ENCODE measurements at regions not wholly inside any gene's neighbourhood (a gene's known extent, or its start where the extent isn't known, plus 50 kb on each side); places are given as distances from the start of the nearest gene placed in this dataset.

DNA sequence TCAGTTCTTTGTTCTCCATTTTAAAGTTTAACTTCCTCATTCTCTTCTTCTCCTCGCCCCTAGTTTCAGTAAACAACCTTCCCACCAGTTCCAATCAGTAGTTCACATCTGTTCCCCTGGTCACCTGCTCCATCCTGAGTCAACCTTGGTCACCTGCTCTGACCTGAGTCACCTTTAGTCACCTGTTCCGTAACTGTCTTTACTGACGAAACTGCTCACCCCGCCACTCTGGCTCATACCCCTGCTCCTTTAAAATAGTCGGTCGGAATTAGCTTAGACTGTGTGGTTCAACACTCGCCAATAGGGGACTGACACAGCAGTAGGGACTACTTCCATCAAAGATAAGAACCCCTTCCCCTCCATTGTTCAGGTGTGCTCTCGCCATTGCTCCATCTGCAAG is 76.3 kb upstream of the GPBP1 start:
- ATAC-seq: no peak
- BruUV-seq (replicated peaks): no TSS peak
- POLR2A ChIA-PET: no interaction called here

More for the DNA sequence above, 76.3 kb upstream of the GPBP1 start:
- no peaks in the 10 kb centered on the region for H4K20me1 ChIP-seq (ENCODE audit: insufficient read depth)
- no peaks in the 10 kb centered on the region for H3K27me3 ChIP-seq (ENCODE audit: insufficient read depth, low read length)
- H3K4me1 ChIP-seq (ENCODE audit: control insufficient read depth in 1 of 2, insufficient read depth in 2 of 2, low read length in 2 of 2): peaks cover 0 to 6% of the 10 kb centered on the region in 2 experiments; a peak in 2 of 4 replicates
- no peaks in the 10 kb centered on the region for H3K36me3 ChIP-seq (ENCODE audit: control insufficient read depth in 1 of 2, insufficient read depth in 2 of 2, low read length in 2 of 2)
- H3K79me2 ChIP-seq (ENCODE audit: insufficient read depth, low read length): no peaks in the 10 kb centered on the region
- H3K4me2 ChIP-seq (ENCODE audit: low read length): no peak overlapping the region
- ChIA-PET RAD21 (ENCODE audit: low non-redundant PET in 1 of 2, low total read pairs in 2 of 2, uncharacterized antibody in 2 of 2, unreplicated experiment in 2 of 2) (no interaction called here), CTCF (no interaction called here)
- no peak overlapping the region for H2AFZ ChIP-seq (ENCODE audit: low read depth, low read length, poor library complexity, severe bottlenecking)
- no peak overlapping the region for H3K9ac ChIP-seq (ENCODE audit: low read length)
- DNase-seq (ENCODE audit: low read depth, low spot score): no peak
- intact Hi-C loops (cut with micrococcal nuclease): no loop called here
- no peak for TF ChIP-seq SIN3A (IDR thresholded peaks at IDR 0.05; ENCODE audit: low read depth)
- TF ChIP-seq, protein P1, sequence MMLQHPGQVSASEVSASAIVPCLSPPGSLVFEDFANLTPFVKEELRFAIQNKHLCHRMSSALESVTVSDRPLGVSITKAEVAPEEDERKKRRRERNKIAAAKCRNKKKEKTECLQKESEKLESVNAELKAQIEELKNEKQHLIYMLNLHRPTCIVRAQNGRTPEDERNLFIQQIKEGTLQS (IDR thresholded peaks at IDR 0.05): no peak
- no peak for TF ChIP-seq CEBPB (IDR thresholded peaks at IDR 0.05; ENCODE audit: low read depth)
- TF ChIP-seq RAD21 (IDR thresholded peaks at IDR 0.05; ENCODE audit: low read depth): no peak
- no peak for TF ChIP-seq YY1 (IDR thresholded peaks at IDR 0.05; ENCODE audit: extremely low read depth, insufficient replicate concordance, low read depth, low read length)
- no peak for TF ChIP-seq TCF7L2 (IDR thresholded peaks at IDR 0.05; ENCODE audit: borderline replicate concordance, extremely low read depth, insufficient read depth, insufficient read length)
- no peak for TF ChIP-seq ZFX (IDR thresholded peaks at IDR 0.05)
- TF ChIP-seq SP1 (IDR thresholded peaks at IDR 0.05; ENCODE audit: low read depth): no peak
- no peak for TF ChIP-seq EGR1 (IDR thresholded peaks at IDR 0.05; ENCODE audit: low read depth)
- no peak for TF ChIP-seq SRF (IDR thresholded peaks at IDR 0.05; ENCODE audit: low read depth)
- TF ChIP-seq POLR2AphosphoS5 (IDR thresholded peaks at IDR 0.05; ENCODE audit: low read depth, low read length): no peak
- TF ChIP-seq CTCF (IDR thresholded peaks at IDR 0.05 in 2 of 3, conservative IDR thresholded peaks at IDR 0.05 in 1 of 3; ENCODE audit: borderline replicate concordance in 1 of 3, insufficient read depth in 1 of 3, low read depth in 2 of 3, low read length in 2 of 3): no peak
- TF ChIP-seq, protein P2, sequence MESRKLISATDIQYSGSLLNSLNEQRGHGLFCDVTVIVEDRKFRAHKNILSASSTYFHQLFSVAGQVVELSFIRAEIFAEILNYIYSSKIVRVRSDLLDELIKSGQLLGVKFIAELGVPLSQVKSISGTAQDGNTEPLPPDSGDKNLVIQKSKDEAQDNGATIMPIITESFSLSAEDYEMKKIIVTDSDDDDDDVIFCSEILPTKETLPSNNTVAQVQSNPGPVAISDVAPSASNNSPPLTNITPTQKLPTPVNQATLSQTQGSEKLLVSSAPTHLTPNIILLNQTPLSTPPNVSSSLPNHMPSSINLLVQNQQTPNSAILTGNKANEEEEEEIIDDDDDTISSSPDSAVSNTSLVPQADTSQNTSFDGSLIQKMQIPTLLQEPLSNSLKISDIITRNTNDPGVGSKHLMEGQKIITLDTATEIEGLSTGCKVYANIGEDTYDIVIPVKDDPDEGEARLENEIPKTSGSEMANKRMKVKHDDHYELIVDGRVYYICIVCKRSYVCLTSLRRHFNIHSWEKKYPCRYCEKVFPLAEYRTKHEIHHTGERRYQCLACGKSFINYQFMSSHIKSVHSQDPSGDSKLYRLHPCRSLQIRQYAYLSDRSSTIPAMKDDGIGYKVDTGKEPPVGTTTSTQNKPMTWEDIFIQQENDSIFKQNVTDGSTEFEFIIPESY (IDR thresholded peaks at IDR 0.05; ENCODE audit: extremely low read depth, insufficient replicate concordance, low read length): no peak
- no peak for TF ChIP-seq JUND (IDR thresholded peaks at IDR 0.05)
- TF ChIP-seq, protein P3, sequence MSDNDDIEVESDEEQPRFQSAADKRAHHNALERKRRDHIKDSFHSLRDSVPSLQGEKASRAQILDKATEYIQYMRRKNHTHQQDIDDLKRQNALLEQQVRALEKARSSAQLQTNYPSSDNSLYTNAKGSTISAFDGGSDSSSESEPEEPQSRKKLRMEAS (IDR thresholded peaks at IDR 0.05): no peak
- no peak for TF ChIP-seq FOSL1 (IDR thresholded peaks at IDR 0.05; ENCODE audit: low read depth)
- no peak overlapping the region for H3K4me3 ChIP-seq (replicated peaks in 1 of 2; ENCODE audit: low read depth in 1 of 2, low read length in 2 of 2)
- H3K27ac ChIP-seq (ENCODE audit: low read depth, low read length): no peak overlapping the region
- H3K9me2 ChIP-seq (ENCODE audit: insufficient read depth): no peaks in the 10 kb centered on the region
- peaks cover 0 to 4% of the 10 kb centered on the region in 2 experiments; a peak in 1 of 4 replicates for H3K9me3 ChIP-seq (ENCODE audit: control insufficient read depth in 1 of 2, insufficient read depth in 1 of 2, low read depth in 1 of 2, low read length in 2 of 2)

All from HCT116 (cell line).